Suprapubic skin (tissue), 4 donors: ENCODE measurements at regions not wholly inside any gene's neighbourhood (a gene's known extent, or its start where the extent isn't known, plus 50 kb on each side); places are given as distances from the start of the nearest gene placed in this dataset.

Experiments used
- DNase-seq, 2 donors: peaks; one replicate each; pipeline ENCODE4 v3.0.0-alpha.2; 2019; ENCODE audit warnings: low spot score in 2 of 2
- H3K27ac ChIP-seq: fragments of 200-600 bp; sonication (generic); one replicate; pipeline ENCODE4 v1.5.1; 2019
- H3K27me3 ChIP-seq: fragments of 200-600 bp; sonication (generic); one replicate; pipeline ENCODE4 v1.5.1; 2019
- H3K36me3 ChIP-seq: fragments of 200-600 bp; sonication (generic); one replicate; pipeline ENCODE4 v1.5.1; 2019
- H3K4me1 ChIP-seq: fragments of 200-600 bp; sonication (generic); one replicate; pipeline ENCODE4 v1.5.1; 2019
- H3K4me3 ChIP-seq: fragments of 200-600 bp; sonication (generic); one replicate; pipeline ENCODE4 v1.5.1; 2019; ENCODE audit warnings: mild to moderate bottlenecking
- H3K9me3 ChIP-seq: fragments of 200-600 bp; sonication (generic); one replicate; pipeline ENCODE4 v1.5.1; 2019
- EP300 ChIP-seq: sonication (generic); formaldehyde crosslinking; IDR thresholded peaks from one replicate; pipeline ENCODE4 v1.6.1; 2017; ENCODE audit warnings: antibody characterized with exemption
- POLR2A ChIP-seq, 2 donors: fragments of 450-650 bp; IDR thresholded peaks; one replicate each; pipeline ENCODE4 v1.6.1; 2017; ENCODE audit warnings: antibody characterized with exemption in 2 of 2, mild to moderate bottlenecking in 2 of 2, moderate library complexity in 2 of 2
- POLR2AphosphoS5 ChIP-seq, 3 donors: sonication (generic); formaldehyde crosslinking; IDR thresholded peaks; one replicate each; pipeline ENCODE4 v1.6.1; 2017; ENCODE audit warnings: antibody characterized with exemption in 3 of 3
- WGBS: methylation state at CpG from one replicate; pipeline ENCODE4 v1.1.5; 2018; 5-methylcytosine and 5-hydroxymethylcytosine counted together
- TF ChIP-seq, protein P1 (sequence below), 2 donors: fragments of 200-600 bp in 1 of 2; fragments of 450-650 bp in 1 of 2; sonication (generic) in 1 of 2; IDR thresholded peaks; one replicate each; pipeline ENCODE4 v1.5.1; 2016 to 2019; ENCODE audit warnings: antibody characterized with exemption in 2 of 2, mild to moderate bottlenecking in 1 of 2, moderate library complexity in 1 of 2

DNA sequence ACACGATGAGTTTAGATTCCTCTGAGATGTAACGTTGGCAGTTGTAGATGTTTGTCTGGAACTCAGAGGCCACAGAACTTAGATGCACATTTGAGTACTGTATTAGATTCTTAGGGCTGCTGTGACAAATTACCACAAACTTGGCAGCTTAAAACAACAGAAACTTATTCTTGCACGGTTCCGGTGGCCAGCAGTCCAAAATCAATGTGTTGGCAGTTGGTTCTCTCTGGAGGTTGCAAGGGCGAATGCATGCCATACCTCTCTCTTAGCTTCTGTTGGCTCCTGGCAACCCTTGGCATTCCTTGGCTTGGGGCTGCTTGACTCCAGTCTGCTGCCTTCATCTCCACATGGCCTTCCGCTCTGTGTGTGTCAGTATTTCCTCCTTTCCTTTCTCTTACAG is 118.9 kb downstream of the C12orf75 start:
- TF ChIP-seq, protein P1, sequence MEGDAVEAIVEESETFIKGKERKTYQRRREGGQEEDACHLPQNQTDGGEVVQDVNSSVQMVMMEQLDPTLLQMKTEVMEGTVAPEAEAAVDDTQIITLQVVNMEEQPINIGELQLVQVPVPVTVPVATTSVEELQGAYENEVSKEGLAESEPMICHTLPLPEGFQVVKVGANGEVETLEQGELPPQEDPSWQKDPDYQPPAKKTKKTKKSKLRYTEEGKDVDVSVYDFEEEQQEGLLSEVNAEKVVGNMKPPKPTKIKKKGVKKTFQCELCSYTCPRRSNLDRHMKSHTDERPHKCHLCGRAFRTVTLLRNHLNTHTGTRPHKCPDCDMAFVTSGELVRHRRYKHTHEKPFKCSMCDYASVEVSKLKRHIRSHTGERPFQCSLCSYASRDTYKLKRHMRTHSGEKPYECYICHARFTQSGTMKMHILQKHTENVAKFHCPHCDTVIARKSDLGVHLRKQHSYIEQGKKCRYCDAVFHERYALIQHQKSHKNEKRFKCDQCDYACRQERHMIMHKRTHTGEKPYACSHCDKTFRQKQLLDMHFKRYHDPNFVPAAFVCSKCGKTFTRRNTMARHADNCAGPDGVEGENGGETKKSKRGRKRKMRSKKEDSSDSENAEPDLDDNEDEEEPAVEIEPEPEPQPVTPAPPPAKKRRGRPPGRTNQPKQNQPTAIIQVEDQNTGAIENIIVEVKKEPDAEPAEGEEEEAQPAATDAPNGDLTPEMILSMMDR (IDR thresholded peaks at IDR 0.05) = no peak
- TF ChIP-seq POLR2A (IDR thresholded peaks at IDR 0.05) (no peak), EP300 (no peak), POLR2AphosphoS5 (IDR thresholded peaks at IDR 0.05) (no peak)
- WGBS = 93% methylated on average over 6 of the region's 6 CpGs
- H3K9me3 ChIP-seq = no peaks in the 10 kb centered on the region
- no peak overlapping the region for H3K4me3 ChIP-seq
- no peak for DNase-seq
- no peaks in the 10 kb centered on the region for H3K36me3 ChIP-seq
- H3K4me1 ChIP-seq = peaks cover 7% of the 10 kb centered on the region
- H3K27me3 ChIP-seq = no peaks in the 10 kb centered on the region
- no peak overlapping the region for H3K27ac ChIP-seq

DNA sequence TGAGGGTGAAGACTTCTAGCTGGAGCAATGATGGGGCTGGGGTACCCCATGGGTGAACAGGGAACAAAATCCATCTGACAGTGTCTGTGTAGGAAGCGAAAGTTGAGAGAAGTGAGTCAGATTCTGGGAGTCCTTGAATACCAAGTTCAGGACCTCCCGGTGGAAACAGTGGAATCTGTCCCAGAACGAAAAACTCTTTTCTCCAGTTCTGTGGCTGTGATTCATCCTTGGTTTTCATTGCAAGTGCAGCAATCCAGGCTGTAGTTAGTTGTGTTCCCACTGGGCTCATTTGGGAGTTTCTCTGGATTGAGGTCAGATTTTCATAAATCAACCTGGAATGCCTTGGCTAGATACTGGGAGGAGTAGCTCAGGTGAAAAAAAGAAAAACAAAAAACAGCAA is 120.7 kb downstream of the C12orf75 start:
- no peaks in the 10 kb centered on the region for H3K9me3 ChIP-seq
- no peaks in the 10 kb centered on the region for H3K36me3 ChIP-seq
- H3K27me3 ChIP-seq = no peaks in the 10 kb centered on the region
- H3K27ac ChIP-seq = no peak overlapping the region
- TF ChIP-seq, protein P1 (IDR thresholded peaks at IDR 0.05) = no peak
- TF ChIP-seq POLR2A (IDR thresholded peaks at IDR 0.05) (no peak), POLR2AphosphoS5 (IDR thresholded peaks at IDR 0.05) (no peak), EP300 (no peak)
- peaks cover 4% of the 10 kb centered on the region for H3K4me1 ChIP-seq
- WGBS = 56% methylated on average over 3 of the region's 3 CpGs
- DNase-seq = no peak
- no peak overlapping the region for H3K4me3 ChIP-seq

DNA sequence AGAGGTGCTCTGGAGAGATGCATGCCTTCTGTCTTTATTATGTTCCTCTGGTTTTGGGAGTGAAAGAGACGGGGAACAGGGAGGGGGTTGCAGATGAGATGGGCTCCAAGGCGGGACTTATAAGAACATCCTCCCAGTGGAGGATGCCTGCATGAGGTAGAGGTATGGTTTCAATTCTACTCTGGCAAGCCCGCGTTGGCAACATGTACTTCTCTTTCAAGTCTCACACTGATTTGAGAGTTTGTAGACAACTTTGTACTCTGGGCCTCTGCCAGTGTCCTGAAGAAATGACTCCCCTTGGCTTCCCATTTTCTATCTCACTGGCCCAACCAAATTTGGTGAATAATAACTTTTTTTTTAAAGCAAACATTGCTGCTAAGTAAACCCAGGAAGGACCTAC is 121.3 kb downstream of the C12orf75 start:
- 78% methylated on average over 4 of the region's 4 CpGs for WGBS
- H3K9me3 ChIP-seq = no peaks in the 10 kb centered on the region
- no peak for DNase-seq
- no peak overlapping the region for H3K27ac ChIP-seq
- H3K27me3 ChIP-seq = no peaks in the 10 kb centered on the region
- H3K4me3 ChIP-seq = no peak overlapping the region
- TF ChIP-seq, protein P1 (IDR thresholded peaks at IDR 0.05) = no peak
- TF ChIP-seq EP300 = no peak
- H3K36me3 ChIP-seq = no peaks in the 10 kb centered on the region
- H3K4me1 ChIP-seq = peaks cover 4% of the 10 kb centered on the region

DNA sequence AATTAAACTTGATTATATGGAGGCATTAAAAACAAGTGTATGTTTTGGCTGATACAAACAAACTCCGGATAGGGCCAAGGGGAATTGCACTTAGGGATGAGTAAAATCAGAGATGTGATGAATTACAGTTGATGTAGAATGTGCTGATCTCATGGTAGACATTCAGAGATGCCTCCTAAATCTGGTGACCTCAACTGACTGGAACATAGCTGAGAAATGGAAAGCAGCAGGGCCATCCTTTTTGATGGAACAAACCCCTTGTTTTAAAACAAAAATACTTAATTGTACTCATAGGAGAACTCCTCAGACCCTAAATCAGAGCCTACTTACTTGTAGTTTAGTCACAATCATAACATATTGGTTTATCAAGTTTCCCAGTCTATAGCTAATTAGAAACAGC is 122.8 kb downstream of the C12orf75 start:
- Histone ChIP-seq H3K9me3 (no peaks in the 10 kb centered on the region), H3K27ac (no peak overlapping the region), H3K4me1 (peaks cover 4% of the 10 kb centered on the region), H3K4me3 (no peak overlapping the region), H3K27me3 (no peaks in the 10 kb centered on the region), H3K36me3 (no peaks in the 10 kb centered on the region)
- no peak for DNase-seq
- TF ChIP-seq EP300 = no peak
- no peak for TF ChIP-seq POLR2AphosphoS5 (IDR thresholded peaks at IDR 0.05)
- TF ChIP-seq, protein P1 (IDR thresholded peaks at IDR 0.05) = no peak
- no peak for TF ChIP-seq POLR2A (IDR thresholded peaks at IDR 0.05)
- WGBS = 65% methylated on average over 1 of the region's 1 CpG

DNA sequence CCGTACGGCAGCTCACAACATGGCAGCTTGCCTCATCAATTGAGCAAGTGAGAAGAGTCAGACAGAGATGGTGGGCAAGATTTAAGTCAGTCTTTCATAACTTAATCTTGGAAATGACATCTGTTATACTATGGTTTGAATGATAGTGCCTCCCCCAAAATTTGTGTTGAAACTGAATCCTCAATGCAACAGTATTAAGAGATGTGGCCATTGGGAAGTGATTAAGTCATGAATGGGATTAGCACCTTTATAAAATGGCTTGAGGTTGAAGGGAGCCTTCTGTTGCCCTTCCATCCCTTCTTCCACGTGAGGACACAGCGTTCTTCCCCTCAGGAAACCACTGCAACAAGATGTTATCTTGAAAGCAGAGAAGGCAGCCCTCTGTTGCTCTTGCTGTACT is 124.2 kb downstream of the C12orf75 start:
- no peak for TF ChIP-seq POLR2A (IDR thresholded peaks at IDR 0.05)
- TF ChIP-seq EP300 = no peak
- TF ChIP-seq, protein P1 (IDR thresholded peaks at IDR 0.05) = no peak
- TF ChIP-seq POLR2AphosphoS5 (IDR thresholded peaks at IDR 0.05) = no peak
- no peak for DNase-seq
- 79% methylated on average over 4 of the region's 4 CpGs for WGBS

More for the DNA sequence above, 124.2 kb downstream of the C12orf75 start:
- Histone ChIP-seq H3K36me3 (no peaks in the 10 kb centered on the region), H3K27ac (no peak overlapping the region), H3K27me3 (no peaks in the 10 kb centered on the region), H3K4me1 (peaks cover 4% of the 10 kb centered on the region), H3K9me3 (no peaks in the 10 kb centered on the region), H3K4me3 (no peak overlapping the region)
